Endodermal cell (in vitro differentiated cells): ENCODE measurements at regions not wholly inside any gene's neighbourhood (a gene's known extent, or its start where the extent isn't known, plus 50 kb on each side); places are given as distances from the start of the nearest gene placed in this dataset.

ENCODE experiments used
- DNase-seq: peaks from one replicate; pipeline ENCODE4 v3.0.0-alpha.2; 2017
- H3K27ac ChIP-seq: 2 replicates; pipeline ENCODE4 v1.5.1; 2013; ENCODE audit warnings: mild to moderate bottlenecking, low read depth, low read length, moderate library complexity
- H3K27me3 ChIP-seq: 2 replicates; pipeline ENCODE4 v1.6.1; 2013; ENCODE audit warnings: mild to moderate bottlenecking, low read length, moderate library complexity; ENCODE audit not compliant: insufficient read depth, control insufficient read depth, poor library complexity, severe bottlenecking
- H3K36me3 ChIP-seq: 2 replicates; pipeline ENCODE4 v1.7.0; 2013; ENCODE audit warnings: mild to moderate bottlenecking, low read length, moderate library complexity; ENCODE audit not compliant: control insufficient read depth, insufficient read depth
- H3K4me1 ChIP-seq: one replicate; pipeline ENCODE4 v1.7.0; 2013; ENCODE audit warnings: low read length; ENCODE audit not compliant: control insufficient read depth, insufficient read depth
- H3K4me3 ChIP-seq: 2 replicates; pipeline ENCODE4 v1.5.1; 2013; ENCODE audit warnings: mild to moderate bottlenecking, low read length, moderate library complexity
- H3K9ac ChIP-seq: 2 replicates; pipeline ENCODE4 v1.6.1; 2013; ENCODE audit warnings: mild to moderate bottlenecking, low read length, moderate library complexity; ENCODE audit not compliant: poor library complexity, severe bottlenecking; ENCODE audit errors: extremely low read depth
- H3K9me3 ChIP-seq: 2 replicates; pipeline ENCODE4 v1.6.1; 2013; ENCODE audit warnings: mild to moderate bottlenecking, low read length, moderate library complexity; ENCODE audit not compliant: control insufficient read depth
- H3K27ac Mint-ChIP-seq: 2 replicates; pipeline ENCODE4 v1.8.0; 2020; ENCODE audit warnings: mixed read lengths
- H3K27me3 Mint-ChIP-seq: 2 replicates; pipeline ENCODE4 v1.8.0; 2021; ENCODE audit warnings: mild to moderate bottlenecking, mixed read lengths; ENCODE audit not compliant: insufficient read depth
- H3K36me3 Mint-ChIP-seq: 2 replicates; pipeline ENCODE4 v1.8.0; 2020; ENCODE audit warnings: low read depth, mixed read lengths
- H3K4me1 Mint-ChIP-seq: 2 replicates; pipeline ENCODE4 v1.8.0; 2020; ENCODE audit warnings: mixed read lengths
- H3K4me3 Mint-ChIP-seq: 2 replicates; pipeline ENCODE4 v1.8.0; 2020; ENCODE audit warnings: mild to moderate bottlenecking, moderate library complexity, mixed read lengths
- H3K9me3 Mint-ChIP-seq: 2 replicates; pipeline ENCODE4 v1.8.0; 2020; ENCODE audit warnings: mild to moderate bottlenecking, mixed read lengths
- CTCF ChIP-seq: fragments of 200-600 bp; sonication (generic); conservative IDR thresholded peaks from 2 replicates; pipeline ENCODE4 v1.5.0; 2021; ENCODE audit warnings: antibody characterized with exemption, mild to moderate bottlenecking
- WGBS, 2 experiments: methylation state at CpG; one replicate each; pipeline versions ENCODE4 v1.1.5 to v1.1.7; 2013; ENCODE audit warnings: missing lambda C conversion rate in 2 of 2, mixed read lengths in 1 of 2; ENCODE audit not compliant: insufficient coverage in 1 of 2, insufficient read length in 1 of 2; 5-methylcytosine and 5-hydroxymethylcytosine counted together

GRCh38 chr6:145383428-145383827 lies 351.9 kb downstream of the EPM2A start:
- Histone ChIP-seq H3K27ac (no peak overlapping the region), H3K27me3 (no peaks in the 10 kb centered on the region), H3K9me3 (peaks cover 5% of the 10 kb centered on the region), H3K4me3 (no peak overlapping the region), H3K4me1 (peaks cover 7% of the 10 kb centered on the region), H3K9ac (no peak overlapping the region), H3K36me3 (no peaks in the 10 kb centered on the region)
- 82 to 93% methylated on average over 3 of the region's 3 CpGs for WGBS, 2 experiments
- Mint-ChIP-seq H3K36me3 (no peaks in the 10 kb centered on the region), H3K4me3 (no peak overlapping the region), H3K4me1 (peaks cover 9% of the 10 kb centered on the region), H3K27me3 (no peaks in the 10 kb centered on the region), H3K27ac (no peak overlapping the region), H3K9me3 (no peaks in the 10 kb centered on the region)
- no peak for DNase-seq
- no peak for TF ChIP-seq CTCF

GRCh38 chr6:145384503-145384902 lies 350.8 kb downstream of the EPM2A start:
- no peak overlapping the region for H3K4me3 ChIP-seq
- H3K4me1 ChIP-seq: peaks cover 7% of the 10 kb centered on the region
- peaks cover 9% of the 10 kb centered on the region for H3K4me1 Mint-ChIP-seq
- H3K27me3 ChIP-seq: no peaks in the 10 kb centered on the region
- H3K27me3 Mint-ChIP-seq: no peaks in the 10 kb centered on the region
- no peaks in the 10 kb centered on the region for H3K36me3 Mint-ChIP-seq
- no peak overlapping the region for H3K9ac ChIP-seq
- H3K36me3 ChIP-seq: no peaks in the 10 kb centered on the region
- no peak overlapping the region for H3K27ac ChIP-seq
- H3K4me3 Mint-ChIP-seq: no peak overlapping the region
- TF ChIP-seq CTCF: no peak
- no peak overlapping the region for H3K27ac Mint-ChIP-seq
- H3K9me3 Mint-ChIP-seq: no peaks in the 10 kb centered on the region
- no peak for DNase-seq
- no peaks in the 10 kb centered on the region for H3K9me3 ChIP-seq

- no peak overlapping the region for H3K4me3 Mint-ChIP-seq
- 94% methylated on average over 1 of the region's 1 CpG; no CpG with 5 or more reads in 1 of the 2 experiments for WGBS, 2 experiments
- H3K36me3 ChIP-seq: no peaks in the 10 kb centered on the region
- H3K27ac Mint-ChIP-seq: no peak overlapping the region
- no peak for TF ChIP-seq CTCF
- H3K27ac ChIP-seq: no peak overlapping the region
- no peaks in the 10 kb centered on the region for H3K4me1 ChIP-seq
- H3K27me3 ChIP-seq: no peaks in the 10 kb centered on the region
- no peaks in the 10 kb centered on the region for H3K9me3 Mint-ChIP-seq
- no peak overlapping the region for H3K9ac ChIP-seq
- peaks cover 8% of the 10 kb centered on the region for H3K9me3 ChIP-seq
- no peak for DNase-seq
- no peaks in the 10 kb centered on the region for H3K27me3 Mint-ChIP-seq
- no peaks in the 10 kb centered on the region for H3K36me3 Mint-ChIP-seq
- H3K4me1 Mint-ChIP-seq: peaks cover 6% of the 10 kb centered on the region
- H3K4me3 ChIP-seq: no peak overlapping the region
Observed at GRCh38 chr6:145396499-145396898, 338.8 kb downstream of the EPM2A start.
